ENCODE measurements at regions not wholly inside any gene's neighbourhood (a gene's known extent, or its start where the extent isn't known, plus 50 kb on each side); places are given as distances from the start of the nearest gene placed in this dataset.
A peak's percentile ranks its signal among the peaks of the same experiment; 100 is the strongest.

DNA sequence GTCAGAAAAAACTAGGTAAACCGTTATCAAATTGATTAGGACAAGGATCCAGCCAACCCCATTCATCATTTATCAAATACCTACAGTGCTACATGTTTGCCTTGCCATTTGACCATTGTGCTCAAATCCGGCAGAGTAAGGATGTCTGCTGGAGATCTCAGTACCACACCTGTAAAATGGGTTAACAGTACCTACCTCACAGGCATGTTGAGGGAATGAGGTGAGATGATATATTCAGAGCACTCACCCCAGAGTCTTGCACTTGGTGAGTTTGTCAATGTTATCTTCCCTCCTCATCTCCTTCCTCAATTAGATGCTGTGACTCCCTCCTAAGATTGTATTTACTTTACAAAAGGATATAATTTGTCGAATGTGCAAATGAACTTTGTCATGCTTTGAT, 54.5 kb upstream of the DSP start:
- no peak overlapping the region for H3K9ac ChIP-seq (ENCODE audit: insufficient read depth in 1 of 2, low read depth in 2 of 2, low read length in 2 of 2)
- ChIA-PET CTCF (ENCODE audit: low intra/inter-chr PET ratio) (interaction anchor here (0.6 kb wide), 1 partner anchor 716 kb away, joined by 3 read pairs; no protein-coding TSS in a partner anchor), POLR2A (interaction anchor here (0.7 kb wide), 1 partner anchor 193 kb away, joined by 3 read pairs; no protein-coding TSS in a partner anchor)
- H4K20me1 ChIP-seq (replicated peaks; ENCODE audit: control insufficient read depth, insufficient read depth, low read length): no peaks in the 10 kb centered on the region
- no peaks in the 10 kb centered on the region for H3K9me1 ChIP-seq (ENCODE audit: control insufficient read depth, insufficient read depth, low read length)
- intact Hi-C loops (cut with micrococcal nuclease) (no loop called here), in situ Hi-C loops (cut with MboI) (no loop called here)
- no peak for FAIRE-seq
- no peaks in the 10 kb centered on the region for H3K36me3 ChIP-seq (ENCODE audit: control insufficient read depth, insufficient read depth, low read length)
- no peaks in the 10 kb centered on the region for H3K79me2 ChIP-seq (ENCODE audit: control insufficient read depth, insufficient read depth, low read length)
- no peak overlapping the region for H2AFZ ChIP-seq (ENCODE audit: low read depth, low read length)
- no peak for DNase-seq (ENCODE audit: extremely low read depth in 1 of 4, low spot score in 3 of 4)
- H3K27ac ChIP-seq (ENCODE audit: extremely low read depth, low read depth, low read length): no peak overlapping the region
- H3K9me3 ChIP-seq (replicated peaks; ENCODE audit: control insufficient read depth, insufficient read depth, low read depth, low read length): no peaks in the 10 kb centered on the region; the same call in 1 of the 2 replicates
- H3K4me1 ChIP-seq (replicated peaks in 1 of 2; ENCODE audit: control insufficient read depth in 2 of 2, insufficient read depth in 2 of 2, low read length in 2 of 2): no peaks in the 10 kb centered on the region
- no TSS peak for BruUV-seq (replicated peaks)
- WGBS (ENCODE audit: insufficient coverage, low coverage, missing lambda C conversion rate): 6% methylated on average over 3 of the region's 3 CpGs
- H3K4me2 ChIP-seq (ENCODE audit: insufficient read depth, low read length): no peak overlapping the region
- TF ChIP-seq ZNF780A (CRISPR knock-in tag; IDR thresholded peaks at IDR 0.05): no peak
- ATAC-seq: no peak
- peaks cover 22 to 30% of the 10 kb centered on the region in 2 experiments; a peak in 4 of 5 replicates for H3K27me3 ChIP-seq (ENCODE audit: control insufficient read depth in 2 of 2, insufficient read depth in 2 of 2, low read length in 2 of 2)
- H3K4me3 ChIP-seq: no peak overlapping the region

DNA sequence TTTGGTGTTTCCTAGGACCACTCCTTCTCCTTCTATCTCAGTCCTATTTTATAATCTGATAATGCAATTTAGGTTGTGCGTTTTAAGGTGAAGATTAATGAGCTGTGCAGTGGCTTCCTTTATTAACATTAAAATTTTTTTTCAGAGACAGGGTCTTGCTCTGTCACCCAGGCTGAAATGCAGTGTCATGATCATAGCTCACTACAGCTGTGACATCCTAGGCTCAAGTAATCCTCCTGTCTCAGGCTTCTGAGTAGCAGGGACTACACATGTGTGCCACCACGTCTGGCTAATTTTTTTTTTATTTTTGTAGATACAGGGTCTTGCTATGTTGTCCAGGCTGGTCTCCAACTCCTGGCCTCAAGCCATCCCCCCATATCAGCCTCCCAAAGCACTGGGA, 53.0 kb upstream of the DSP start:
- H3K9ac ChIP-seq (ENCODE audit: insufficient read depth in 1 of 2, low read depth in 2 of 2, low read length in 2 of 2): no peak overlapping the region
- no peak for FAIRE-seq
- H2AFZ ChIP-seq (ENCODE audit: low read depth, low read length): no peak overlapping the region
- no peaks in the 10 kb centered on the region for H3K9me1 ChIP-seq (ENCODE audit: control insufficient read depth, insufficient read depth, low read length)
- CTCF ChIA-PET (ENCODE audit: low intra/inter-chr PET ratio): no interaction called here
- H3K79me2 ChIP-seq (ENCODE audit: control insufficient read depth, insufficient read depth, low read length): no peaks in the 10 kb centered on the region
- DNase-seq (ENCODE audit: extremely low read depth in 1 of 4, low spot score in 3 of 4): no peak
- WGBS (ENCODE audit: insufficient coverage, low coverage, missing lambda C conversion rate): 0% methylated on average over 2 of the region's 2 CpGs
- H3K36me3 ChIP-seq (ENCODE audit: control insufficient read depth, insufficient read depth, low read length): no peaks in the 10 kb centered on the region
- BruUV-seq (replicated peaks): no TSS peak
- no peaks in the 10 kb centered on the region for H3K4me1 ChIP-seq (replicated peaks in 1 of 2; ENCODE audit: control insufficient read depth in 2 of 2, insufficient read depth in 2 of 2, low read length in 2 of 2)
- no peak overlapping the region for H3K4me3 ChIP-seq
- H3K27ac ChIP-seq (ENCODE audit: extremely low read depth, low read depth, low read length): no peak overlapping the region
- POLR2A ChIA-PET: interaction anchor here (0.6 to 1.7 kb wide), 5 partner anchors 10 to 1521 kb away, joined by 3 to 5 read pairs (median 3); no protein-coding TSS in a partner anchor
- intact Hi-C loops (cut with micrococcal nuclease) (no loop called here), in situ Hi-C loops (cut with MboI) (no loop called here)
- H3K27me3 ChIP-seq (ENCODE audit: control insufficient read depth in 2 of 2, insufficient read depth in 2 of 2, low read length in 2 of 2): peaks cover 14 to 19% of the 10 kb centered on the region in 2 experiments; a peak in 4 of 5 replicates
- no peak for ATAC-seq
- H3K4me2 ChIP-seq (ENCODE audit: insufficient read depth, low read length): no peak overlapping the region
- TF ChIP-seq GATA2 (CRISPR knock-in tag; IDR thresholded peaks at IDR 0.05): no peak
- TF ChIP-seq MAFG (tag; conservative IDR thresholded peaks at IDR 0.05): peak; percentile 52
- peak; percentile 31; the same call in 1 of the 2 replicates for TF ChIP-seq ZNF316 (IDR thresholded peaks at IDR 0.05)
- TF ChIP-seq MLLT1 (IDR thresholded peaks at IDR 0.05): no peak
- no peak for TF ChIP-seq HMBOX1 (IDR thresholded peaks at IDR 0.05)
- TF ChIP-seq ZNF121 (CRISPR knock-in tag; conservative IDR thresholded peaks at IDR 0.05): peak; percentile 29; the same call in 1 of the 2 replicates
- no peak for TF ChIP-seq MYNN (IDR thresholded peaks at IDR 0.05)
- no peak for TF ChIP-seq MYNN (CRISPR knock-in tag; IDR thresholded peaks at IDR 0.05)
- TF ChIP-seq, protein P1, sequence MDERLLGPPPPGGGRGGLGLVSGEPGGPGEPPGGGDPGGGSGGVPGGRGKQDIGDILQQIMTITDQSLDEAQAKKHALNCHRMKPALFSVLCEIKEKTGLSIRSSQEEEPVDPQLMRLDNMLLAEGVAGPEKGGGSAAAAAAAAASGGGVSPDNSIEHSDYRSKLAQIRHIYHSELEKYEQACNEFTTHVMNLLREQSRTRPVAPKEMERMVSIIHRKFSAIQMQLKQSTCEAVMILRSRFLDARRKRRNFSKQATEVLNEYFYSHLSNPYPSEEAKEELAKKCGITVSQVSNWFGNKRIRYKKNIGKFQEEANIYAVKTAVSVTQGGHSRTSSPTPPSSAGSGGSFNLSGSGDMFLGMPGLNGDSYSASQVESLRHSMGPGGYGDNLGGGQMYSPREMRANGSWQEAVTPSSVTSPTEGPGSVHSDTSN (CRISPR knock-in tag; IDR thresholded peaks at IDR 0.05; ENCODE audit: low read depth): no peak
- TF ChIP-seq, protein P1 (tag; conservative IDR thresholded peaks at IDR 0.05; ENCODE audit: low read depth): peak; percentile 66
- TF ChIP-seq NCOA6 (IDR thresholded peaks at IDR 0.05): no peak
- no peaks in the 10 kb centered on the region; the same call in 1 of the 2 replicates for H3K9me3 ChIP-seq (replicated peaks; ENCODE audit: control insufficient read depth, insufficient read depth, low read depth, low read length)
- no peaks in the 10 kb centered on the region for H4K20me1 ChIP-seq (replicated peaks; ENCODE audit: control insufficient read depth, insufficient read depth, low read length)

Measured in K562 (cell line).